ENCODE measurements at regions not wholly inside any gene's neighbourhood (a gene's known extent, or its start where the extent isn't known, plus 50 kb on each side); places are given as distances from the start of the nearest gene placed in this dataset.
A peak's percentile ranks its signal among the peaks of the same experiment; 100 is the strongest.

- Histone ChIP-seq H3K4me2 (ENCODE audit: low read depth, low read length, poor library complexity, severe bottlenecking) (no peak overlapping the region), H3K27ac (ENCODE audit: low read depth, low read length) (no peak overlapping the region), H3K79me2 (ENCODE audit: insufficient read depth, low read length) (no peaks in the 10 kb centered on the region), H3K9me2 (replicated peaks; ENCODE audit: insufficient read depth, low read length) (no peaks in the 10 kb centered on the region), H3K4me3 (ENCODE audit: insufficient read depth, low read length, poor library complexity, severe bottlenecking) (no peak overlapping the region), H3F3A (ENCODE audit: insufficient read depth) (no peaks in the 10 kb centered on the region), H3K36me3 (ENCODE audit: low read length) (no peaks in the 10 kb centered on the region), H3K9ac (ENCODE audit: low read length) (no peak overlapping the region), H4K20me1 (ENCODE audit: low read depth, low read length) (no peaks in the 10 kb centered on the region), H3K27me3 (ENCODE audit: low read length) (no peaks in the 10 kb centered on the region), H2AFZ (ENCODE audit: low read depth, low read length, severe bottlenecking) (no peak overlapping the region), H3K9me3 (ENCODE audit: insufficient read depth, low read length) (no peaks in the 10 kb centered on the region)
- TF ChIP-seq CTCF (IDR thresholded peaks at IDR 0.05; ENCODE audit: insufficient read depth, low read length, poor library complexity, severe bottlenecking): no peak
- TF ChIP-seq EZH2phosphoT487 (conservative IDR thresholded peaks at IDR 0.05; ENCODE audit: low read length): no peak
Observed at GRCh38 chr6:167697316-167697715, 129.4 kb upstream of the AFDN start.

- H3K27ac ChIP-seq (ENCODE audit: low read depth, low read length): no peak overlapping the region
- H3K4me3 ChIP-seq (ENCODE audit: insufficient read depth, low read length, poor library complexity, severe bottlenecking): no peak overlapping the region
- no peak for TF ChIP-seq EZH2phosphoT487 (conservative IDR thresholded peaks at IDR 0.05; ENCODE audit: low read length)
- TF ChIP-seq CTCF (IDR thresholded peaks at IDR 0.05; ENCODE audit: insufficient read depth, low read length, poor library complexity, severe bottlenecking): no peak
- H2AFZ ChIP-seq (ENCODE audit: low read depth, low read length, severe bottlenecking): no peak overlapping the region
- no peak overlapping the region for H3K4me2 ChIP-seq (ENCODE audit: low read depth, low read length, poor library complexity, severe bottlenecking)
- H3K9me3 ChIP-seq (ENCODE audit: insufficient read depth, low read length): no peaks in the 10 kb centered on the region
- no peaks in the 10 kb centered on the region for H3K36me3 ChIP-seq (ENCODE audit: low read length)
- H3F3A ChIP-seq (ENCODE audit: insufficient read depth): no peaks in the 10 kb centered on the region
- no peaks in the 10 kb centered on the region for H3K79me2 ChIP-seq (ENCODE audit: insufficient read depth, low read length)
- H4K20me1 ChIP-seq (ENCODE audit: low read depth, low read length): no peaks in the 10 kb centered on the region
- no peak overlapping the region for H3K9ac ChIP-seq (ENCODE audit: low read length)
- H3K27me3 ChIP-seq (ENCODE audit: low read length): no peaks in the 10 kb centered on the region
- H3K9me2 ChIP-seq (replicated peaks; ENCODE audit: insufficient read depth, low read length): no peaks in the 10 kb centered on the region
Observed at GRCh38 chr6:167698540-167698939, 128.2 kb upstream of the AFDN start.

- Histone ChIP-seq H3K27ac (ENCODE audit: low read depth, low read length) (no peak overlapping the region), H4K20me1 (ENCODE audit: low read depth, low read length) (no peaks in the 10 kb centered on the region), H3F3A (ENCODE audit: insufficient read depth) (no peaks in the 10 kb centered on the region), H3K36me3 (ENCODE audit: low read length) (no peaks in the 10 kb centered on the region), H3K27me3 (ENCODE audit: low read length) (no peaks in the 10 kb centered on the region), H3K4me2 (ENCODE audit: low read depth, low read length, poor library complexity, severe bottlenecking) (peak overlapping the region; percentile 18), H3K9me3 (ENCODE audit: insufficient read depth, low read length) (no peaks in the 10 kb centered on the region), H2AFZ (ENCODE audit: low read depth, low read length, severe bottlenecking) (peak overlapping the region; percentile 86), H3K4me3 (ENCODE audit: insufficient read depth, low read length, poor library complexity, severe bottlenecking) (no peak overlapping the region), H3K9me2 (replicated peaks; ENCODE audit: insufficient read depth, low read length) (no peaks in the 10 kb centered on the region), H3K9ac (ENCODE audit: low read length) (peak overlapping the region; percentile 2; the same call in 1 of the 2 replicates), H3K79me2 (ENCODE audit: insufficient read depth, low read length) (no peaks in the 10 kb centered on the region)
- TF ChIP-seq EZH2phosphoT487 (conservative IDR thresholded peaks at IDR 0.05; ENCODE audit: low read length) (no peak), CTCF (IDR thresholded peaks at IDR 0.05; ENCODE audit: insufficient read depth, low read length, poor library complexity, severe bottlenecking) (no peak)
Observed at GRCh38 chr6:167699141-167699931, 127.4 kb upstream of the AFDN start.
